ENCODE measurements at regions not wholly inside any gene's neighbourhood (a gene's known extent, or its start where the extent isn't known, plus 50 kb on each side); places are given as distances from the start of the nearest gene placed in this dataset.

DNA sequence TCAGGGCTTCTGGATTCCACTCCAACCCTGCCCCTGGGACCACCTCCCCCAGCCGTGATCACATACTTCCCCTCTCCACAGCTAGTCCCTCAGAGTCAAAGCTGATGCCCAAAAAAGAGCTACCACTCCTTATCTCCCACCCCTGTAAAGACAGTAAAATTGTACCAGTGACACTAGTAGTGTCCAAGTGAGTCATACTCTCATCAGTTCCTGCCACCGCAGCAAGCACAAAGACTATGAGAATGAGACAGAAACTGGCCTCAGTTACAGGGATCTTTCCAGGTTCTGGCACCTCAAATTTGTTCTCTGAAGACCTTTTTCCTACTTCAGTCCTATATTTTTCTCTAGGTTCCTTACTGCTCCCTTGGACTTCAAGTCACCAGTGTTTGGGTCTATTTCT is 144.2 kb downstream of the SPRY2 start:
- Histone ChIP-seq H3K27me3 (replicated peaks; ENCODE audit: insufficient read depth, low read depth, low read length, poor library complexity) (no peaks in the 10 kb centered on the region), H3K4me3 (ENCODE audit: low read depth, low read length, poor library complexity, severe bottlenecking) (no peak overlapping the region), H3K36me3 (ENCODE audit: insufficient read depth, low read length, poor library complexity, severe bottlenecking) (no peaks in the 10 kb centered on the region), H3K27ac (ENCODE audit: low read depth, low read length, poor library complexity, severe bottlenecking) (no peak overlapping the region), H3K9me3 (ENCODE audit: low read depth, low read length, poor library complexity, severe bottlenecking) (no peaks in the 10 kb centered on the region), H3K4me1 (ENCODE audit: insufficient read depth, low read length, poor library complexity, severe bottlenecking) (peaks cover 8% of the 10 kb centered on the region)
- POLR2A ChIA-PET (ENCODE audit: low non-redundant PET), result no interaction called here
- TF ChIP-seq, protein P1, sequence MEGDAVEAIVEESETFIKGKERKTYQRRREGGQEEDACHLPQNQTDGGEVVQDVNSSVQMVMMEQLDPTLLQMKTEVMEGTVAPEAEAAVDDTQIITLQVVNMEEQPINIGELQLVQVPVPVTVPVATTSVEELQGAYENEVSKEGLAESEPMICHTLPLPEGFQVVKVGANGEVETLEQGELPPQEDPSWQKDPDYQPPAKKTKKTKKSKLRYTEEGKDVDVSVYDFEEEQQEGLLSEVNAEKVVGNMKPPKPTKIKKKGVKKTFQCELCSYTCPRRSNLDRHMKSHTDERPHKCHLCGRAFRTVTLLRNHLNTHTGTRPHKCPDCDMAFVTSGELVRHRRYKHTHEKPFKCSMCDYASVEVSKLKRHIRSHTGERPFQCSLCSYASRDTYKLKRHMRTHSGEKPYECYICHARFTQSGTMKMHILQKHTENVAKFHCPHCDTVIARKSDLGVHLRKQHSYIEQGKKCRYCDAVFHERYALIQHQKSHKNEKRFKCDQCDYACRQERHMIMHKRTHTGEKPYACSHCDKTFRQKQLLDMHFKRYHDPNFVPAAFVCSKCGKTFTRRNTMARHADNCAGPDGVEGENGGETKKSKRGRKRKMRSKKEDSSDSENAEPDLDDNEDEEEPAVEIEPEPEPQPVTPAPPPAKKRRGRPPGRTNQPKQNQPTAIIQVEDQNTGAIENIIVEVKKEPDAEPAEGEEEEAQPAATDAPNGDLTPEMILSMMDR (conservative IDR thresholded peaks at IDR 0.05; ENCODE audit: low read depth, low read length), result no peak
- no peak for TF ChIP-seq EZH2 (IDR thresholded peaks at IDR 0.05; ENCODE audit: borderline replicate concordance, low read depth, low read length, poor library complexity, severe bottlenecking)
- intact Hi-C loops (cut with micrococcal nuclease; ENCODE audit: unreplicated experiment), result no loop called here
- CTCF ChIA-PET, result no interaction called here
- DNase-seq (ENCODE audit: low spot score), result no peak
- no TSS peak for BruUV-seq (replicated peaks)

- Histone ChIP-seq H3K27me3 (replicated peaks; ENCODE audit: insufficient read depth, low read depth, low read length, poor library complexity) (no peaks in the 10 kb centered on the region), H3K27ac (ENCODE audit: low read depth, low read length, poor library complexity, severe bottlenecking) (no peak overlapping the region), H3K4me1 (ENCODE audit: insufficient read depth, low read length, poor library complexity, severe bottlenecking) (peaks cover 8% of the 10 kb centered on the region), H3K9me3 (ENCODE audit: low read depth, low read length, poor library complexity, severe bottlenecking) (no peaks in the 10 kb centered on the region), H3K4me3 (ENCODE audit: low read depth, low read length, poor library complexity, severe bottlenecking) (no peak overlapping the region), H3K36me3 (ENCODE audit: insufficient read depth, low read length, poor library complexity, severe bottlenecking) (no peaks in the 10 kb centered on the region)
- intact Hi-C loops (cut with micrococcal nuclease; ENCODE audit: unreplicated experiment), result no loop called here
- ChIA-PET CTCF (no interaction called here), POLR2A (ENCODE audit: low non-redundant PET) (no interaction called here)
- TF ChIP-seq, protein P1 (conservative IDR thresholded peaks at IDR 0.05; ENCODE audit: low read depth, low read length), result no peak
- TF ChIP-seq EZH2 (IDR thresholded peaks at IDR 0.05; ENCODE audit: borderline replicate concordance, low read depth, low read length, poor library complexity, severe bottlenecking), result no peak
- DNase-seq (ENCODE audit: low spot score), result no peak
- BruUV-seq (replicated peaks), result no TSS peak
These were observed 145.3 kb downstream of the SPRY2 start for GRCh38 chr13:80195649-80196048.

DNA sequence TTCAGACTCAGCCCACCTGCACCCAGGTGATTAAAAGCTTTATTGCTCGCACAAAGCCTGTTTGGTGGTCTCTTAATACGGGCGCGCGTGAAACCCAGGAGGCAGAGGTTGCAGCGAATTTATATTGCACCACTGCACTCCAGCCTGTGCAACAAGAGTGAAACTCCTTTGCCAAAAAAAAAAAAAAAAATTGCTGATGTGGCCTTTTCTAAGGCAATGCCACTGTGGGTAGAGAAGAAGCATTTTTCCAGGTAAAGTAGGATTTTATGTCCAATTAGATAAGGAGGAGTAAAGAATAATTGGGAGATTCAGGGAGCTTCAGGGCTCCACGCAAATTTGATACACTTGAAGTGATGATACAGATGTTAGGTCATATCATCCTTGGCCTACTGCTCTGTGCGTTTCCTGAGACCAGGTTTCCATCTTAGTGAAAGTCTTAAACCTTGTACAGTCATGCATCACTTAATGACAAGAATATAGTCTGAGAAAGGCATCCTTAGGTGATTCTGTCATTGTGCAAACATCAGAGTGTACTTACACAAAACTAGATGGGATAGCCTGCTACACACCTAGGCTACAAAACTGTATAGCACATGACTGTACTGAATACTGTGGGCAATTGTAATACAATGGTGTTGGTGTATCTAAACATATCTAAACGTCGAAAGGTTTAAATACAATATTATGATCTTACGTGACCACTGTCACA is 150.9 kb downstream of the SPRY2 start:
- POLR2A ChIA-PET (ENCODE audit: low non-redundant PET), result no interaction called here
- TF ChIP-seq EZH2 (IDR thresholded peaks at IDR 0.05; ENCODE audit: borderline replicate concordance, low read depth, low read length, poor library complexity, severe bottlenecking), result no peak
- TF ChIP-seq, protein P1 (conservative IDR thresholded peaks at IDR 0.05; ENCODE audit: low read depth, low read length), result no peak
- no TSS peak for BruUV-seq (replicated peaks)
- Histone ChIP-seq H3K27me3 (replicated peaks; ENCODE audit: insufficient read depth, low read depth, low read length, poor library complexity) (no peaks in the 10 kb centered on the region), H3K9me3 (ENCODE audit: low read depth, low read length, poor library complexity, severe bottlenecking) (no peaks in the 10 kb centered on the region), H3K4me3 (ENCODE audit: low read depth, low read length, poor library complexity, severe bottlenecking) (no peak overlapping the region), H3K4me1 (ENCODE audit: insufficient read depth, low read length, poor library complexity, severe bottlenecking) (no peaks in the 10 kb centered on the region), H3K36me3 (ENCODE audit: insufficient read depth, low read length, poor library complexity, severe bottlenecking) (no peaks in the 10 kb centered on the region), H3K27ac (ENCODE audit: low read depth, low read length, poor library complexity, severe bottlenecking) (no peak overlapping the region)
- intact Hi-C loops (cut with micrococcal nuclease; ENCODE audit: unreplicated experiment), result no loop called here
- CTCF ChIA-PET, result no interaction called here
- DNase-seq (ENCODE audit: low spot score), result no peak
